NCI-H1436 (cell line): ENCODE measurements at regions not wholly inside any gene's neighbourhood (a gene's known extent, or its start where the extent isn't known, plus 50 kb on each side); places are given as distances from the start of the nearest gene placed in this dataset.
"Not testable (repeated sequence)": the region's sequence is repeated elsewhere in the genome, so short reads cannot be mapped to it uniquely, and the experiment has no call there.

Experiments used
- DNase-seq: peaks from one replicate; lab custom pipeline; 2025; lab: John Stamatoyannopoulos, UW

DNA sequence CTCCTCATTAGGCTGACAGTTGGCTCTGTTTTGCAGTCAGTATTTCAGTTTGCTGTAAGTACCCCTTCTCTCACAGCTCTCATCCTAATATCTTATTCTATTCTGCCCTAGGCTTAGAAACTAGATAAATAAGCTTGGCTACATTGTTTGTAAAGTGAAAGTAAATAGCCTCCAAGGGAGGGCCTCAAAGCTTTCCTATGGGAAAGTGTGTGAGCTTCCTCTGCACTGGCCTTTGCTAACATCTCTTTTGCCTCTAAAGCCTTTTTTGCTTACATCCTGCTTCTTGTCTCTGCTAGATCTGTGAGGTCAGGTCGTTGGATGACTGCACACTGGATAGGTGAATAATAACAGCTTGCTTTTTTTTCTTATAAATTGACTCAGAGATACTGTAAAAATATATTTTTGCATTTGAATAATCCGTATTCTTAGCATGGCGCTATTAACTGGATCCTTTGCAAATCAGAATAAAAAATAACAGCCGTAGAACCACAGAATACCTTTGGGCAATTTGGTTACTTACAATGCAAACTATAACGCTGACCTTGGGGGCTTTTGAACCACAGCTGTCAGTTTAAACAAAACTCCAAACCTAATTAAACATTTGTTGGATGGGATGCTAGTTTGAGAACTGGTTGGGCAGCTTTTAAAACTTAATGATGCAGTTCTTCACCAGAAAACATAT lies 55.1 kb downstream of the TTC6 start:
- no peak for DNase-seq

DNA sequence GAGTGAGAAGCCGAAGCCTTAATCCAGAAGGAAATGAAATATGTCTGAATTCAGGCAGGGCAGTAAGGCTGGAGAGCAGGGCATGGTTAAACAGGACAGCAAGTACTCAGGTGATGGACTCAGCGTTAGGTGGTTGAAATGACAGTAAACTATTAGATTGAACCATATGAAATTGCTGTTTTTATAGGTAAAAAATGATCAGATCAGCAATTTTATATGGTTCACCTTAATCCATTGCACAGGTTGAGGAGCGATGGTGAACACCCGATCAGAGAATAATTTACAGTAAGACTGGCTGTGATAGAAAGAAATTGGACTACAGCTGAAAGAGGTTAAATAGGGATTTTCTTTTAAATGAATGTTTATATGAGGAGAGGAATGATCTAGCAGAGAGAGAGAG lies 56.6 kb downstream of the TTC6 start:
- no peak for DNase-seq

DNA sequence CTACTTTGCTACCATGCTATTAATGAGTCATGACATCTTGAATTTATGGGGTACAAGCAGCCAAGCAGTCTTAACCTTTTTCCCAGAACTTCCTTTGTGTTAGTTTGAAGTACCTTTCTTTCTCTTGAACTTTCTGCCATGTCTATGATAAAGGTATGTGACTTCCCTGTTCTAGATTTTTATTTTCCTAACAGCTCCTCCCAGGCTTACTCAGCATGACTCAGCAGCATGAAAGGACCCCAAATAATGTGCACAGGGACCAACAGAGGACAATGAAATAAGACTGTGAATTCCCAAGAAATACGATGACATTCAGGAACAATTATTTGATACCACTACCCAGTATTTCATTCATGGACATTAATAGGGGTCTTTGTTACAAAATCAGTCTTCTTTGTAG lies 60.0 kb downstream of the TTC6 start:
- DNase-seq, result no peak

DNA sequence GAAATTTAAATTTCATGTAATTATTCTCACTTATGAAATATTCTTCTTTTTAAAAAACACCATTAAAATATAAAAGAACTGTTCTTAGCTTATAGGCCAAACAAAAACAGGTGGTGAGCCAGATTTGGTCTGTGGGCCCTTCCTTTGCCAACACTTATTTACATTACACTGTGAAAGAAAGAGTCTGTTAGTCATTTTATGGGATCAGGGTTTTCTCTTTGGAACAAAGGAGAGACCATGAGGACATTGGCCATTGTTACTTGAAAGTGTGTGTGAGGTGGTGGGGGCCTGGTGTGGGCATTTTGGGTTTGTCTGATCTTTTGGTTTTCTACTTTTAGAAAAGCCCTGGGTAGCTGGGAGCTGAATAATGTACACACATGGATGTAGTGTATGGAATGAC lies 62.7 kb downstream of the TTC6 start:
- no peak for DNase-seq

DNA sequence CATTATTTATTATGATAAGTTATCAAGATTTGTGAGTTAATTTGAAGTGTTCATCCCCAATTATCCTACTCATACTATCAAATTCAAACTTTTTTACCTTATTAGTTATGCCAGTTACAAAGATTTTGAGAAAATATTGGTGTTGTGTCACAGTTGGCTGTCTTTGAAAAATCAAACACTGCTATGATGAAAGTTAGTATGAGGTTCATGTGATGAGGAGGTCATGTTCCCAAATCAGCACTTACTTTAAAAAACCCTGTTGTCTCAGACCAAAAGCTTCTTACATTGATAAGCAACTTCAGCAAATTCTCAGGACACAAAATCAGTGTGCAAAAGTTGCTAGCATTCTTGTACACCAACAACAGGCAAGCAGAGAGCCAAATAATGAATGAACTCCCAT lies 68.1 kb downstream of the TTC6 start:
- no peak for DNase-seq

DNA sequence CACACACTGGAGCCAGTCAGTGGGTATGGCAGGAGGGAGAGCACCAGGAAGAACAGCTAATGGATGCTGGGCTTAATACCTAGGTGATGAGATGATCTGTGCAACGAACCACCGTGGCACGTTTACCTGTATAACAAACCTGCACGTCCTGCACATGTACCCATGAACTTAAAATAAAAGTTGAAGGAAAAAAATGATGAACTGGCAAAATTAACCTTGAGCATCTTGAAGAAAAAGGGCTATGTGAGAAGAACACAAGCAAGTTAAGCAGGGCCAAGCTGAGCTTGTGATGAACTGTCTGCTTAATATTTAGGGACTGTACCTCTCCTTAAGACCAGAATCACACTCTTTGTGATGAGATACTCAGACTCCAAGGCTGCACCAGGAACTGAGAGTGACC lies 70.0 kb downstream of the TTC6 start:
- DNase-seq, result no peak

DNA sequence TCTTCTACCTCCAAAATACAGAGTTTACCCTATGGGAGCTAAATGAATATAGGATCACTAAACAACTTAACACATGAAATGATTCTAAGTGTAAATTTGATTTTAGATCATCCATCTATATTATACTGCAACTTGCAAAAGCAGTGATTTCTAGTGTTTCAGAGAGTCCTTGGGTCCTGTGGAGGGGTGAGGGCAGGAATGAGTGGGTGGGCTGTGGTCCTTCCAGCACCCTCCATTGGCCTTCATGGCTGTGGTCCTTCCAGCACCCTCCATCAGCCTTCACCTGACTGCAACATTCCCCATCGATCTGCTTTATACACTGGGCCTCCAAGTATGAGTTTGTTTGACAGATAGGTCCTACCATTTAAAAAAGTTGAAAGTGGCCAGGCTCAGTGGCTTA lies 70.5 kb downstream of the TTC6 start:
- no peak for DNase-seq

DNA sequence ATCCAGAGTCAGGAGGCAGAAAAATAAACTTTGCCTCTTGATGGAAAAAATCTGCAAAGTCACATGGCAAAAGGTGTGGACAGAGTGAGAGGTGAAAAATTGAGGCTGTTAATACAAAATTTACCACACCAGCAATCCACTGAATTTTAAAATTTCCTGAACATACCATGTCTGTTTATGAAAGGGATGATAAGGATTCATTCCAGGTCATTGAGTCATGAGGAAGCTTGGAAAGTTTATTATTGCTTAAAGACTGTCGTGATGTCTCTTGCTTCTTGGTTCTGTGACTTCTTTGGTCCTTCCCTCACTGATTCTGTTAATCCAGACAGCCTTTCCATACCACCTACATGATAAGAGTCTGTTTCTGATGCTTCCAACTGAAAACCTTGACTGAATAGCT lies 73.2 kb downstream of the TTC6 start:
- no peak for DNase-seq

DNA sequence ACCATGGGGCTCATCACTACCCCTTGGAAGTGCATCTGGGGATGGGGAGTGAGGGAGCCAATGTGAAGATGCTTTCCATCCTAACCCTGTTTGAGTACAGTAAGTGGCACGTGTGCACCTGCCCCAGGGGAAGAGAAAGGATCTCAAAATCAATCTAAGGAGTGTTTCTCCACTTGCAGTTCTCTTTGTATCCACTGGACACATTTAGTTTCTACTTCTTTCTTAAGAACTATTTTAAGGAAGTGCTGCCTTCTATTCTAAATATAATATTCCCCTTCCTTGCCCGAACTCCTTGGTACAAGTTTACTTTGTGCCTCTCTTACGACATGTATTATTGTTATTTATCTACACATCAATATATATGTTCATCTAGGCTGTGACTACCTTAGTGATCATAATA lies 73.8 kb downstream of the TTC6 start:
- no peak for DNase-seq

DNA sequence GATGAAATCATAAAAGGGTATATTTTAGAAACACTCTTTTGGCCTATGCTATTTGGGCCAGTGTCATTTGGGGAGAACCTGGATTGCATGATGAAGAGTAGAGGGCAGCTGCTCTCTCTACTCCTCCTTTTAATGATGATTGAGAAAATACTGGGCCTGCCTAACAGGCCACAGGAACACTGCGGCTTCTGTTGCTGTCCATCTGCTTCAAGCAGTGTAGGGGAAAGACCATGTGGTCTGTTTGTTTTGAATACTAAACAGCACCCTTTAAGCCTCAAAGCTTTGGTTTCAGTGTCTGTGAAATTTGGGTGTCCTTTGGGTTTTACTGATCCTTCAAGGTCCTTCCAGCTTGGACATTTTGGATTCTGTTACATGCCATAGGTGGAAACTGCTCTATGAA lies 78.0 kb downstream of the TTC6 start:
- no peak for DNase-seq

DNA sequence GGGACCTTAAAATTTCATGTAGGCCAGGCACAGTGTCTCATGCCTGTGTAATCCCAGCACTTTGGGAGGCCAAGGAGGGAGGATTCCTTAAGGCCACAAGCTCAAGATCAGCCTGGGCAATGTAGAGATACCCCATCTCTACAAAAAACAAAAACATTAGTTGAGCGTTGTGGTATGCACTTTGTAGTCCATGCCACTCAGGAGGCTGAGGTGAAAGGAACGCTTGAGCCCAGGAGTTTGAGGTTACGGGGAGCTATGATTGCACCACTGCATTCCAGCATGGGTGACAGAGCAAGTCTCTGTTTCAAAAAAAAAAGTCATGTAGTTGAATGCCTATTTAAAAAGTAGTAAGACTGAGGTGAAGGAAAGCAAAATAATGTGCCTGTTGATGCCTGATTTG lies 83.5 kb downstream of the TTC6 start:
- no peak for DNase-seq

DNA sequence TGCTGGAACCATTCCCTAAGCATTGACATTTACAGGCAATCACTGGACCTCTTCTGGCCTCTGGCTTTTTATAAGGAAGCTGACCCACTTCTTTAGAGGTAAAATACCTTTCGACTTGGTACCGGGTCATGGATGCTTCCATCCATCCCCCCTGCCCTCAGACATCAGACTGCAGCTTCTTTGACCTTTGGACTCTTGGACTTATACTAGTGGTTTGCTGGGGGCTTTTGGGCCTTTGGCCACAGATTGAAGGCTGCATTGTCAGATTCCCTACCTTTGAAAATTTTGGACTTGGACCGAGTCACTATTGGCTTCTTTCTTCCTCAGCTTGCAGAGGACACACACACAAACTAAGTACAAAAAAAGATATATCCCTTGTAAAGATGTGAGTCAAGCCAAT lies 86.1 kb downstream of the TTC6 start:
- DNase-seq, result no peak

DNA sequence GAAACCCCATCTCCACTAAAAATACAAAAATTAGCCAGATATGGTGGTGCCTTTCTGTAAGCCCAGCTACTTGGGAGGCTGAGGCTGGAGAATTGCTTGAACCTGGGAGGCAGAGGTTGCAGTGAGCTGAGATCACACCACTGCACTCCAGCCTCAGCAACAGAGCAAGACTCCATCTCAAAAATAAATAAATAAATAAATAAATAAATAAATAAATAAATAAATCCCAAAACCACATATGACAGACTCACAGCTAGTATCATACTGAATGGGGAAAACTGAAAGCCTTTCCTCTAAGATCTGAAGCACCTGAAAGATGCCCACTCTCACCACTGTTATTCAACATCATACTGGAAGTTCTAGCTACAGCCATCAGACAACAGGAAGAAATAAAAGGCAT lies 97.3 kb downstream of the TTC6 start:
- not testable (repeated sequence) for DNase-seq

DNA sequence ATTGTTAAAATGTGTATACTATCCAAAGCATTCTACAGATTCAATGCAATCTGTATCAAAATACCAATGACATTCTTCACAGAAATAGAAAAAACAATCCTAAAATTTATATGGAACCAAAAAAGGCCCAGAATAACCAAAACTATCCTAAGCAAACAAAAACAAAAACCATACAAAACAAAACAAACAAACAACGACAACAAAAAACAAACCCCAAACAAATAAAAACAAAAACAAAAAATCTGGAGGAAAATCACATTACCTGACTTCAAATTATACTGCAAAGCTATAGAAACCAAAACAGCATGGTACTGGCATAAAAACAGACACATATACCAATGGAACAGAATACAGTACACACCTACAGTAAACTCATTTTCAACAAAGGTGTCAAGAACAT lies 98.0 kb downstream of the TTC6 start:
- not testable (repeated sequence) for DNase-seq

DNA sequence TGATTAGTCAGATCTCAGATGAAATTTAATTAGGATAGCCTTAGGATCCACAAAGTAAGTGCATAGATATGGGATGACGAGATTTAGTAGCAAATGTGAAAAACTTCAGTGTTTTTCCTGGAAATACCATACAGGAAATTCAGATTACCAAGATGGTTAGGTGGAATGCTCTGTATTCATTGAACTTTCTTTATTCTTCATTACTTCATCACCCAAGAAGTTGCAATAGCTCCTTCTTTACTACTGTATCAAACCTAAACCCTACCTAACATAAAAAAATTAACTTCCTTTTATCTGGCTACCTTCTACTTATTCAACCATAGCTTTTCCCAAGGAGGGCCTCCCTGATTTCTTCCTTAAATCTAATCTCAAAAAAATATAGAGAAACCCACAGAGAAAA lies 100.4 kb downstream of the TTC6 start:
- DNase-seq, result no peak

DNA sequence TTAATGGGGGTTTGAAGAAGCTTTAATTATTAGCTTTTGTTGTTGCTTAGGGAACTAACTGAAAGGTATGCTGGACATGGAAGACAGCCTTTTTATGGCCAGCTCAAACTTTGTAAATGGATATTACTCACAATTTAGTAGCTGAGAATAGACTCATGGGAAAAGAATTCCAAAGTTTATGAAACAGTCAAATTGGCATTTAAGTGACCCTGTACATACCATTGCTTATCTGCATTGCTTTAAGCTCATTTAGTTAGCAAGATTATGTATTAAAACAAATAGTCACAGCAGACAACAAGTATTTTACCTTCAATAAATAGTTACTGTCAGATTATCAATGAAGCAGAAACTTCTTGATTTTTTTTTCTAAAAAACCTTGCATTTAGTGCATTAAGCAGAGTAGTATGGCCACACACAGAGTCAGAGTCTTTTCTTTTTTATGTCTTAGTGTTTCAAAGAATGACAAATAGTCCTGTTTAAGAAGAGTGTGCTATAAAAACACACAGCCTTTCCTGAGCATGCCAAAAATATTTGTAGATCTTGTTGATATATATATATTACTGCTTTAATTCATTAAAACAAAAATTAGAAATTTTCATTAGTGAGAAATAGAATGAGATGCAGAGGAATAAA lies 102.2 kb downstream of the TTC6 start:
- no peak for DNase-seq

DNA sequence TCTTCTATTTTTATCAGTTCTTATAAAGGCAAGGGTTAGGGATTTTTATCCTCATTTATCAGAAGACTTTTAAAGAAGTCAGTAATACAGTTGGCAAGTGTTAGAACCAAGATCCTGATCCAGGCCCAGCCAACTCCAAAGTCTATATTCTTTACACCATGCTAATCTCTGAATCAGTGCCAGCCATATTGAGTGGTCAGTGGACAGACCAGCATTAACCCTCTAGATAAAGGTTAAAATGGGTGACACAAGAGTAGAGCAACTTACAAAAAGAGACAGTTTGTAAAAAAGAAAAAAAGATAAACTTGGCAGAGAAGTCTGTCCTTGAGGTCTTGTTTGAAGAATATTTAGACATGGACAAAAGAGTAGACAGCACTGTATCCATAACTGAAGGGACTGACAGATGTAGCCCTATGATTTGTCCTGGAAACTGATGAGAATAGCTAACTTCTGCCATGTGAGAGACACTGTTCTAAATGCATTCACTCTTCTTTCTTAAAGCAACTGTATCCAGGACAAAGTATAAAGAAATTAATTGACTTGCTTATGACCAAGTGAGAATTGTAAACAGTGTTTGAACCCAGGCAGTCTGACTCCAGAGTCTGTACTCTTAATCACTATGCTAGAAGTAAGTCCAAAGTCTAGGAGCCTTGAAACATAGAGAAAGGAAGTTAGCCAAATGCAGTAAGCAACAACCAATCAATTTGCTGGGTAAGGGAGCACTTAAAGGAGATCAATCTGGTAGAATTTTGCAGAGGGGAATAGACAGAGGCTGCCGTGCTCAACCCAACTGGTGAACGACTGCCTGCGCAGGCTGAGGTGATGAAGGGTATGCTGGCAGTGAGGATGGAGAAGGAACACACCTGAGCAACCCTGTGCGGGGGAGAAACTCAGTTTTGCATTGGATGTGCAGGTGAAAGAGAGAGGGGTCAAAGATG lies 103.7 kb downstream of the TTC6 start:
- no peak for DNase-seq

DNA sequence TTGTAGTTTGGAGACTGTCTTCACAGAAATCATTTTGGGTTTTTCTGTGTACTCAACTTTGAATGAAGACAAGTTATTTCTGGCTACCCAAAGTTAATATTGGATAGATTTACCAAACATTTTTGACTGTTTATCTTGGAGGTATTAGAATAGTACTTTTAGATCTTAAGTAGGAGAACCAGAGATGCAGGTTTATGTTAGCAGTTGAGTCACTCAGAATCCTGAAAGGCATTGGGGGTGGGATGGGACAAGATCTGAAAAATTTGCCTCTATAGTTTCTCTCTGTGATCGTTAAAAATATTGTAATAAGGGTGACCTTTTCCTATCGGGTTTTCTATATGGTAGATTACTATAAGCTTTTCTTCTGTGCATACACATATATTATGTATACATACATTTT lies 112.3 kb downstream of the TTC6 start:
- DNase-seq, result no peak

DNA sequence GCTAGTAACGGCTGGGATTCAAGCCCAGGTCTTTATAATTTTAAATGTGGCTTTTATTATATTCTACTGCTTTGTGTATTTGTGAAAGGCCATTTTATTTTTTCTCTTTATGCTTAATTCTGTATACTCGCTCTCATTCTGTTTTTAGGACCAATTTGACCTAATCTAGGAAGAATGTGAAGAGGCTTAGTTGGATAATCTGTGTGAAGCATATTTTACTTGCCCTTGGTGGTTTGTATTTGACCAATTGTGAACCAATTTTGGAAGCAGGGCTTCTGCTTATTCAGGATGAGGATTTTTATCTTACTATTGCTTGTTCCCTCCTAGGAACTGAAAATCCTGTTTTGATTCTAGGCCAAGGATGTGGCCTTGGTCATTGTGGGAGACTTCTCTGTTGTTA lies 113.1 kb downstream of the TTC6 start:
- DNase-seq, result no peak

DNA sequence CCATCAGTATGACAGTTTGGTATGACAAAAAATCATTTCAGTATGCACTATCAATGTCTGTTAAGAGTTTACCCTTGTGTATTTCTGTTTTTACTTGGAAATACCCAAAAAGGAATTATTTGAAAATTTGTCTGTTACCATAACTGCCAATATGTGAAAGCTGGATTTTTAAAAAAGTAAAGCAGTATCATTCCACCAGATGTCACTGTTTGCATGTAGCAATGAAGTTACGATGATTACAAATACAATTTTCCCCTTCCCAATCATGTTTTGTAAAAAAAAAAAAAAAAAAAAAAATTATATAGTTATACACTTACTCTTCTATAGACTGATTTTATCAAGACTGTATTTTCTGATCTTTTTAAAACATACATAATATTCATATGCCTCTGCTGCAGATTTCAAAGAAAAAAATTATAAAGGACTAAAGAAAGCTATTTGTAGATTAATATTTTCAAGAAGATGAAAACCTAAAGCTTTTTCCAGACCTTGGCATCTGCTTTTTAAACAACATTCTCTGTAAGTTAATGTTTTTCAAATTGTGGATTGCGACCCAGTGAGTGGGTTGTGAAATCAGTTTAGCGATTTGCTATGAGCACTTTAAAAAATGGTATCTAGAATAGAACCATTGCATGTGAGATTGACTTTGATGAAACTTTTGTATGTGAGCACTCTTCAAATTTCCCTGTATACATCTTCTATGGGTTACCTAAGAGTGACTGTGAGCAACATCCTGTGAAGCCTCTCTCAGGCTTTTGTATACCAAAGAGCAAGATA lies 114.2 kb downstream of the TTC6 start:
- peak; percentile 5 for DNase-seq

DNA sequence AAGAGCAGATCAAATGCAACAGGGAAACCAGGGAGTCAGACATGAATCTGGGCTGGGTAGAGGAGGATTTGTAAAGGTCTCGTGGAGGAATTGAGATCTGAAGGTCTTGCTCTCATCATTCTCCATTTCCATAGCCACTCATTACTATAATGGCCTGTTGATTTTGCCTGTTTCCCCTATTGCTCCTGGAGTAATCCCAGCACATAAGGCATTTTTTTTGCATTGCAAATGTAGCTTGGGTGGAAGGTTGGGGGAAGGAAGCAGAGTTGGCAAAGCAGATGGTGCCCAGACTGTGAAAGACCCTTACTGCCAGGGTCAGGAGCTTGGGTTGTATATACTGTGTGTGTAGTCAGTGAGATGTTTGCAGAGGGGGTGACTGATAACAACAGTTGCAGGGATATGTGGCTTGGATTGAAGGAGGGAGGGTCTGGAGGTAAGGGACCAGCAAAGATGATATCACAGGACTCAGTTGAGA lies 116.0 kb downstream of the TTC6 start:
- DNase-seq, result no peak

DNA sequence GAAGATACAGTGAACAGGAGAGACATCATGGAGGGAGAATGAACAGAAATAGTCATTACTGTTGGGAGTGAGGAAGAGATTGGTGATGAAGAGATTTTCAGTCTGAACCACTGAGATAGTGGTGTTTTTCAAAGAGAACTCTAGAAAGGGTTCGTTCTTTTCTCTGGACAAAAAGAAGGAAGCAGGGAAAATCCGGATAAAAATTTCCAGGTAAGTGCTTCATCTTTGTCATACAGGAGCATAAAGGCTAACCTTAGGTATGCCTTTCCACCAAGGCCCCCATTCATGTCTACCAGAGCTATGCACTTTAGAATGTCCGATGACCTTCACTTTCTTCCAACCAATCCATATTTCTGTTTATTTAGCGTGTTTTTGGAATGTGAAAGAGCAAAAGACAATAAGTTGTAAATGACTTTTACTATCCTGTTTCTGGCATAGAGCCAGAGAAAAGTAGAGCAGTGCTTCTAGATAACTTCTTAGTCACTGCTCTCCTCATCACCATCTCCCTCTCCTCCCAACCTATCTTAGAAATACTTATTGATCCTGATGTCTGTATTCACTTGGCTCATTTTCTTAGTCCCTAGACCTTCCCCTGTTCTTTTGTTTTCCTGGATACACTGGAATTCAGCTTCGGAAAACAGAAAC lies 116.5 kb downstream of the TTC6 start:
- no peak for DNase-seq
